NCI-H1417 (cell line): ENCODE measurements at regions not wholly inside any gene's neighbourhood (a gene's known extent, or its start where the extent isn't known, plus 50 kb on each side); places are given as distances from the start of the nearest gene placed in this dataset.
"Not testable (repeated sequence)": the region's sequence is repeated elsewhere in the genome, so short reads cannot be mapped to it uniquely, and the experiment has no call there.

Experiments used
- DNase-seq, 3 experiments: peaks; one replicate each; lab custom pipeline; 2025; lab: John Stamatoyannopoulos, UW

DNA sequence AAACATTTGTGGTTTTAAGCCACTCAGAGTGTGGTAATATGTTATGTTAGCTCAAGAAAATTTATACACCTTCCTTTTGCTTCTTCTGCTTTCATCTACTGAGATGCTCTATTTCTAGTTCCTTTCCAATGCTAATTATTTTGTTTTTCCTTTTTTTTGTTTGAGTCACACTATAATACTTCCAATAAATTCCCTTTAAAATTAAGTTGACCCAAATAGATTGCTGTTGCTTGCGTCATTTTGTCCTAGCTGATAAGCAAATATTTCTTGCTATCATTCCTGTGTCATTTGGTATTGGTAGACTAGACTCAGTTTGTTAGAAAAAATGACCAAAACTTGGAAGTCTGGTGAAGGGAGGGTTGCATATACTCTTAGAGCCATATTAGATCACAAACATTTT, 437.0 kb upstream of the CNTN6 start:
- DNase-seq, result no peak

DNA sequence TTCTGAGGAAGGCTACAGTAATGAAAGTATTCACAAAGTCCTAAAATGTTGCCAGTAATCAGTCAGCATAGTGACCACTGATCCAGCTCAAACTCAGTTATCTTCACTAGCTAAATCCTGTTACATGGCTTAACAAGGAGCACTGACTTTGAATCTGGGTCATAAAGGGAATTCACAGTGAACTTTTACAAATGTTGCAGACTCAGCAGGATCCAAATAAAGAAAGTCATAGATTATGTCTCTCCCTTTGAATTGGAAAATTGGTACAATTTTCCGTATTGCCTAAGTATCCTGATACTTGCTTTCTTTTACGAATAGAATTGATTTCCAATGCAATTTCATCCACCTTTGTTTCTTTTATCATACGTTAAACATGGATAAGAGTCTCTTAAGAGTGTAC, 431.5 kb upstream of the CNTN6 start:
- DNase-seq, result peak in 1 of 3 experiments; percentile 12

DNA sequence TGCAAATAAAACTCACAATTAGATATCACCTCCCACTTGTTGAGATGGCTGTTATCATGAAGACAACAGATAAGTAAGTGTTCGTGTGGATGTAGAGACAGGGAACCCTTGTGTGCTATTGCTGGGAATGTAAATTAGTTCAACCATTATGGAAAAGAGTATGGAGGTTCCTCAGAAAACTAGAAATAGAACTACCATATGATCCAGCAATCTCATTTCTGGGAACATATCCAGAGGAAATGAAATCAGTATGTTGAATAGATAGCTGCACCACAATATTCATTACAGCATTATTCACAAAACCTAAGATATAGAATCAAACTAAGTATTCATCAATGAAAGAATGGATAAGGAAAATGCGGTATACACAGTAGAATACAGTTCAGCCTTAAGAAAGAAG, 418.7 kb upstream of the CNTN6 start:
- no peak for DNase-seq

DNA sequence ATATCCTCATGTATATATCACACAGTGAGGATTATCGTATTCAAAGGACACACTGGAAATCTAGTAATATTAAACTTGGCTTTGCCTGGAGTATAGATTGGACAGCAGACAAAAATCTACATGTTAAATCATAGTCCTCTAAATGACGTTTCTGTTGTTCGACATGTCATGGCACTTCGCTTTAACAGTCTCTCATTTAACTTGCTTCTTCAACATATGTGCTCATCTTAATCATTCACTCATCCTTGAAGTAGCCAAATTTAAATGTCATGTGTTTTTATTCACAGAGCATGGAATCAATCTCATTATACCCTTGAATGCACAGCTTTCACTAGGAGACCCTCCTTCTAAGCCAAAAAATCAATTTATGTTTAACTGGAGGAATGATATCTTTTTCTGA, 417.0 kb upstream of the CNTN6 start:
- DNase-seq, result no peak

DNA sequence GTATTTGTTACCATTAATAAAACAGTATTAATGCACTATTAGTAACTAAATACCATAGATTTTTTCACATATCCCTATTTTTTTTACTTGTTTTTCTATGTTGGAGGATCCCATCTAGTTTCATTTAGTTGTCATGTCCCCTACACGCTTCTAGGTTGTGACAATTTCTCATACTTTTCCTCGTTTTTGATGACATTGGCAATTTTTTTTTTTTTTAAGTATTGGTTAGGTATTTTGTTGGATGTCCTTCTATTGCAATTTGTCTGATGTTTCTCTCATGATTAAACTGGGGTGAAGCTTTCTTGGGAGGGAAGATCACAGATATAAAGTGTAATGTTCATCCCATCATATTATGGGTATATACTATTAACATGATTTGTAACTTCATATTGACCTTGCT, 409.1 kb upstream of the CNTN6 start:
- no peak for DNase-seq

DNA sequence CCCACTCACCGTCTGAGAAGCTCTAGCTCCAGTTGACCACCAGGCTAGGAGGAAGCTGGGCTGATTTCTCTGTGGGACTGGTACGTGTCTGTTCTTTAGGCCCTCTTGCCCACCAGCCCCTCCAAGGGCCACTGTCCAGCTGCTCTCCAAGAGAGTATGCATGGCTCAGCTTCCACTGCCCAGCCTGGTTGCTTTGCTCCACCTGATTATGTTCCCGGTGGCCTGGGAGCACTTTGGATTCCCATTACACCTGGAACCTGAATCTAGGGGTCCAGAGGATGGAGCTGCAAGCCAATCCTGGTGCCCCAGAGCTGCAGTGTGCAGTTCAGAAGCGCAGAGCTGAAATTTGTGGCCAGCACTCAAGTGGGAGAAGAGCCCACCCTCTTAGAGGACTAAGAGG, 402.1 kb upstream of the CNTN6 start:
- DNase-seq, result no peak

DNA sequence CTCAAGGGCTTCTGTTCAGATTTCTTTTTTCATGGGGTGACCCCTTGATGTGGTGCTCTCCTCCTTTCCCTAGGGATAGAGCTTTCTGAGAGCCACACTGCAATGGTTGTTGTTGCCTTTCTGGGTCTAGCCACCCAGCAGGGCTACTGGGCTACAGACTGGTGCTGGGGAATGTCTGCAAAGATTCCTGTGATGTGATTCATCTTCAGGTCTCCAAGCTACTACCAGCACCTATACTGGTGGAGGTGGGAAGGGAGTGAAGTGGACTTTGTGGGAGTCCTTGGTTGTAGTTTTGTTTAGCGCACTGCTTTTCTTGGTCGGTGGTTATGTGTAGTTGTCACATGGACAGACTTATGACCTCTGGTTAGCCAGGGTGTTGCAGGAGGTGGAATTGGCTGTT, 392.3 kb upstream of the CNTN6 start:
- no peak for DNase-seq

DNA sequence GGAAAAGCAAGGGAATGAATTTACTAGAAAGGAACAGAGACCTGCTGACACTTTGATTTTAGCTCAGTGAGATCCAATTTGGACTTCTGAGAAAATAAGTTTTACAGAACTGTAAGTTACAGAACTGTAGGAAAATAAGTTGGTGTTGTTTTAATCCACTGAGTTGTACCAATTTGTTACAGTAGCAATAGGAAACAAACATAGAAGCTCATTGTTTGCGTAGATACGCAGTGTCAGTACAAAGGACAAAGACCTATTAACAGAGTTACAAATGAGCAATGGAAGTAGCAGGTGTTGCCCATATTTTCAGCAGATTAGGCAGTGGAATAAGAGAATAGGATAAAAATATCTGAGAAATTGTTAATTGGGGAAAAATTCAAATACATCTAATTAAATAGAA, 385.8 kb upstream of the CNTN6 start:
- DNase-seq, result no peak

DNA sequence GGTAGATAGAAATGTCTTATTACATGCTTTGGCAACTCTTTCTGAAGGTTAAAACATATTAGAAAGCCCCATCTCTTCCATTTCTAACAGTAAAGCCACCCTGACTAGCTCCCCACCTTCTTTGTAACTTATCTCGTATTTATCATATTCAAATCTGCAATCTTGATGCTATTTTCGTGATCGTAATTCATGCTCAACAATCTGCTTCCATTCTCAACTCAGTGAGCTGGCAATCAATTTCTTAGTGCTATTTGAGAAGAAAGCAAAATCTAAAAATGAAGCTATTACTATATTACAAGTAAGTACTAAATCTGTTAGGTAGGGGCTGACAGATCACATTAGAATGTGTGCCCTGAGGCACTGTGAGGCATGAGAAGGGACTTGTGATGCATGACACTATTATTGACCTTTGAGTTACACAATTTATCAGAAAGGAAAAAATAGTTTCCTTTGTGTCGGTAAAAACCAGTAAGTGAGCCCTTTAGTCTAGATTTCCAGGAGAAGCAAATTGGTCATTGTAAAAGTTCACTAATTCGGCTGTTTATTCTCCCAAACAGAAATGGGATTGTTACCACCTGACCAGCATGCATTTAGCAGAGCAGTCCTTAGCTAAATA, 379.7 kb upstream of the CNTN6 start:
- peak in 1 of 3 experiments; percentile 13 for DNase-seq

DNA sequence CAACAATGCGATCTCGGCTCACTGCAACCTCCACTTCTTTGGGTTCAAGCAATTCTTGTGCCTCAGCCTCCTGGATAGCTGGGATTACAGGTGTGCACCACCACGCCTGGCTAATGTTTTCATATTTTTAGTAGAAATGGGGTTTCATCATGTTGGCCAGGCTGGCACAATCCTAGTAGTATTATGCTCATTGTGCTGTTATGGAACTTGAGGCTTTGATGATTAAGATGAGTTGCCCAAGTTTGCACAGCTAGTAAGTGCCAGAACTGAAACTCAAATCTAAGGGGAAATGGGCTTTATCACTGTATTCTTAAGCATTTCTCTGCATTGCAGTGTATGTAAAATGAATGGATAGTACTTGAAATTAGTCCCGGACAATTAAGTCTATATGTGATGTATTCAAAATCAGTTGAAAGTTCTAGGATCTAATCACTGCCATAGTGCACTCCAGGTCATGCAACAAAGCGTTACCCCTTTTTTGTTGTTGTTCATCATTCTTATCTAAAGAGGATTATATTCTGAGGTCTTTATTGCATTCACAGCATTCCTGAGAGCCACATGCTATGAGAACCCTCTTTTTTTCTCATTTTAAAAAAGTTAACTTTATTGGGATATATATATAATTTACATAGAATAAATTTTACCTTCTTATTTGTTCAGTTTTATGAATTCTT, 378.7 kb upstream of the CNTN6 start:
- no peak for DNase-seq

DNA sequence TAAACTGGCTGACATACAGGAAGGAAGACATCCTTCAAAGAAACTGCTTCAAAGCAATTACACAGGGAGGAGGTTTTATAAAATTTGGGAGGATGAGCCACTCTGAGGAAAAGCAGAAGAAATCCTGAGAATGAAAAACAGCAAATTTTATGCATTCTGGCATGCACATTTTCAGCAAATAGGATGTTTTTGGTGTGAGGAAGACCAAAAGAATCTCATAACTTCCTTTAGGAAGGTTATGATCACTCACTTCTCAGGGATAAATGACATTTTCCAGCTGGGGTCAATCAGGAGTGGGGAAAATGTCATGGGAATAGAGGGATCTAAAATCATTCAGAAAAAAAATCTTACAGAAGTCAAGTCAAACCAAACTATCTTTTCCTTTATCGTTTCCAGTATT, 371.7 kb upstream of the CNTN6 start:
- no peak for DNase-seq

DNA sequence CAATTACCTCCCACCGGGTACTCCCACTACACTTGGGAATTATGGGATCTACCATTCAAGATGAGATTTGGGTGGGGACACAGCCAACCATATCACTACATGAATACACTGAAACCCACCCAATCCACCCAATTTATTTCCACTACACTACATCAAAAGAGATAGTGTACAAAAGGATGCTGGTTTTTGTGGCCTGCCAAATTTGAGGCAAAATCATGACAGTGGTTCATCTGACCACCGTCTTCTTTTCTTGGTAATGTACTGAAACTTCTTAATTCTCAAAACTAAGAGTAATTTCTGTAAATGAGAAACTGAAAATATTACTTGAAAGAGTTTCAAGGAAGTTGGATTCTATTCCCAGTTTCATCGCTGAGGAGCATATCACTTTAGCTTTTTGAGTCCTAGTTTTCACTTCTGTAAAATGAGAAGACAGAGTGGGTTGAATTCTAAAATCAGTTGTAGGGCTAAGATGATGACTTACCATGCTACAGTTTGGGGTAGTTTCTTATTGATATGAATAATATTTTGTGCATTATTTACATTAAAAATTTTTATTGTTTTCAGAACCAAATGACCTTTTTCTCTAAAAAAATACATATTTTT, 360.4 kb upstream of the CNTN6 start:
- no peak for DNase-seq

DNA sequence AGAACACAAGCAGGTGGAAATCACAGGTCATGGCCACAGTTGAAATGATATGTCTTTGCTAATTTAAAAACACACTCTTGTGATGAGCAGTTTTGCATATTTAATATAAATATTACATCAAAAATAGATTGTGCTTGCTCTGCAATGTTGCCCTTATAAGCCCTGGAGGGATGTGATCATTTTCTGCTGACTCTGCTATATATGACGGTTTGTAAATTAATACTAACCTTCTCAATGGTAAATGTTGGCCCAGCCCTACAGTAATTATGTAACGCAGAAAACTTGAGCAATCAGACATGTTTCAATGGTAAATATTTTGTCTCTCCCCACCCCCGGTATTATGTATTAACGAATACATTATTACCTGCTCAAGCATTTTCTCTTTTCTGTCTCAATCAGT, 359.5 kb upstream of the CNTN6 start:
- peak in 1 of 3 experiments; percentile 10 for DNase-seq

DNA sequence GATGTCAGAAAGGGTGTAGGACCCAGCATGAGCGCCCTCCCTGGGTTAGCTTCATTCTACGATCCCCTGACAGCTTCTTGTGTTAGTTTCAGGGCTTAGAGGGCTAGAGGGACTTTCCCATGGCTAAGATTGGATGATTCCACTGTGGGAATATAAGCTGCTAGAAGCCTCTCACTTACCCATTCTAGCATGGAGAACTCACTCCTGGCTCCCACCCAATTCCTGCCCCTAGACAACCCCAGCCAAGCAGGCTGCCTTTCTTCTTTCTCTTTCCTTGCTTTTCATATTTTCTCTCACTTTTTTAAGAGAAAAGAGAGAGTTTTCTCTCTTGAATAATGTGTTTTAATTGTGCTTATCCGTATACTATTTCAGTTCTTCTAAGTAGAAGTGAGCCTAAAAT, 335.1 kb upstream of the CNTN6 start:
- no peak for DNase-seq

DNA sequence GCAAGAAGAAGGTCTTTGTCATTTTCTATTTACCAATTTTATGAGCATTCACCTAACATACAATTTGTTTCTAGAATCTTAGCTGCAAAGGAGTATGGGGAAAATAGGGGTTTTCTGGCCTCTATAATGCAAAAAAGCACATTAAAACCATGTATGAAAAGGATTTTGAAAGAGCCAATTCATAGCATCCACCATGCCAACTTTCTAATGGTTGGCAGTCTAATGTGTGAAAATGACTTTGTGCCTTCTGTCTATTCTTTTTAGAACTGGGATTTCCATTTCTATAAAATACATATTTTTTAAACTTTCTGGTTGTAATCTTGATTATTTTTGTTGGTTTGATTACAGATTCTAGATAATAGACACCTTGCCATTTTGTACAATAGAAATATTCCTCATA, 333.7 kb upstream of the CNTN6 start:
- no peak for DNase-seq

DNA sequence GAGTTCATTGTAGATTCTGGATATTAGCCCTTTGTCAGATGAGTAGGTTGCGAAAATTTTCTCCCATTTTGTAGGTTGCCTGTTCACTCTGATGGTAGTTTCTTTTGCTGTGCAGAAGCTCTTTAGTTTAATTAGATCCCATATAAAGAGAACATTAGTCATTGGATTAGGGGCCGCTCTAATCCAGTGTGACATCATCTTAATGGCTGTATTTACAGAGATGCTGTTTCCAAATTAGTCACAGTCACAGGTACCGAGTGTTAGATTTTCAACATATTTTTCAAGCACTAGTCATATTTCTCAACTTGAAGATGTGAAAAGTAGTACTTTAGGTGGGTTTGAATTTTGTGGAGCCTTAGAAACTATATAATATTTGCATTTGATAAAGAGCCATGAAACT, 319.4 kb upstream of the CNTN6 start:
- not testable (repeated sequence) for DNase-seq

DNA sequence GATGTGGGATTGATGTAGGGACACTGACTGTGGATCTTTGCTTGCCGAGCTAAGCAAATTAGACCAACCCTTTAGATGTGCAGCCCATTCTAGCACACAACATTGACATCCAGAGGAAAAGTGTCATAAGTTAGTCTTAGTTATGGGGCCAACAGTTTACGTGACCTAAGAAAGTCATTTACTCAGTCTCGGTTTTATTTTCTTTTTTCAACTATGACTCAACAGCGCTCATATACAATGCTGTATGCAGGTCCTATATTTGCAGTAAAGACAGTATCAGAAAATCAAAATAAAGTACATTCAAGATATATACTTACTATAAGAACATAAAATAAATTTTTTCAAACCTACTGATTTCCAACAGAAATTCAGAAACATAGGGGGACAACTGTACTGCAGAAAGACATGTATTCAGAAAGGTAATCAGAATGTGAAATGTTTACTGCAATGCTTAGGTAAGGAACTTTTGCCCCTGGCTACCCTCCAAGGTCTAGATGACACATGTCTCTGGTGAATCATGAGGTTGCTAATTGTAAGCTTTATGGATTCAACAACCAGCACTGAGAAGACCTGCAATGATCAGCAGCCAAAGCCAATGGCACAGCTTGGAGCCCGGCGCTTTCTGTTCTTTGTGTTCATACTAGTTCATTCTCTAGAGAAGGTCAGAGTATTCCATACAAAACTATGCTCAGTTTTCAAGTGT, 317.5 kb upstream of the CNTN6 start:
- no peak for DNase-seq

DNA sequence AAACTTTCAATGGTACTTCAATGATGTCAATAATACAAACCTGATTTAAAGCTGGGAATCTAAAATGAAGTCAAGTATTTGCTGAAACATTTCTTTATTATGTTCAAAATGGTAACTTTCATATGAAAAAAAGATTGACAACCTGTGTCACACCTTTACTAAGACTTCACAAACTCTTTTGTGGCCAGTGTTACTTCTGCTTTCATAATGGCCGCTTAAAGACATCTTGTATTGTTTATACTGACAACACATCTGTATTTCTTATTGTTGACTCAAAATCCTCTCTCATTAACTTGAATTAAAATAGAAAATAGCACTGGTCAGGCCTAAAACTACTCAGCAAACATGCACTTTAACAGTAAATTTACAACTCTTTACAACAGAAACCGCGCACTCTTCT, 312.3 kb upstream of the CNTN6 start:
- DNase-seq, result no peak

DNA sequence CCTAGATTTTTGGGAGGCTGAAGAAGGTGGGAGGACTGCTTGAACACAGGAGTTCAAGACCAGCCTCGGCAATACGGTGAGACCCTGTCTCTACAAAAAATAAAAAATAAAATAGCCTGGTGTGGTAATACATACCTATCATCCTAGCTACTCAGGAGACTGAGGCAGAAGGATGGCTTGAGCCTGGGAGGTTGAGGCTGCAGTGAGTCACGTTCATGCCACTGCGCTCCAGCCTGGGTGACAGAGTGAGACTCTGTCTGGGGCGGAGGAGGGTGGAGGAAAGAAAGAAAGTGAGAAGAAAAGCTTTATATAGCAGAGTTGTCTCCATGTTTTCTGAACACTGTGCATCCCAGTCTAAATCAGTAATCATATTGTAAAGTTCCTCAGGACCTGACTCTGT, 301.4 kb upstream of the CNTN6 start:
- no peak for DNase-seq

DNA sequence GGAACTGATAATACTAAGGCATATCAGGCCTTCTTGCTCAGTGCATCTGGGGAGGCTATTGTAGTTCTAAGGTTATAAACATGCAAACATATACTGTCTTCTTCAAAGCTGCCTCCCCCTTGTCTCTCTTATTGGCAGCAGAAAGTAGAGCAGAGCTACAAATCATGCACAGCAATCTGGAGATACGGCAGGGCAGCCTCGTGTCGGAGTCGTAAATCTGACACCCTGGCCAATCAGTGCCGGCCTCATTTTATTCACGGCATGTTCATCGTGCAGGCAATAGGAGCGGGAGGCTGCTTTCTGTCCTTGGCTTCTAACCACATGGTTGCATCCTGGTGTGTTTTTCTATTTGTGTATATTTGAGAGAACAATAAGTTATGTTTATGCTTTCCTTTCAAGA, 300.2 kb upstream of the CNTN6 start:
- DNase-seq, result no peak

DNA sequence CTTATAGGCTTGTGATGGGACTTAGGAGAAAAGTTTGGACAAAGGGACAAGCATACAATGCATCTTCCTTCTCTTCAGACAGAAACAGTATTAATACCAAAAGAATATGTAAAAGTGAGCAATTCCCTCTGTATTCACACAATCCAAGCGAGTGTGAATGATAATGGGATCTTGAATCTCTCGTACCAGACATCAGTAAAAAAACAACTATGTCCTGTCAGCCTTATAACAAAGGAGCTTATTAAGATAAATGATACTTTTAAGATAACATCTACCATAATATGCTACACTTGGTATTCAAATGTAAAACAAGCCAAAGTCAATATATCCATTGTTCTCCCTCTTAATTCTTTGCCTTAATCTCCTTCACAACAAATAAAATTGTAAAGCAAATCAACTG, 288.6 kb upstream of the CNTN6 start:
- peak in 1 of 3 experiments; percentile 2 for DNase-seq

DNA sequence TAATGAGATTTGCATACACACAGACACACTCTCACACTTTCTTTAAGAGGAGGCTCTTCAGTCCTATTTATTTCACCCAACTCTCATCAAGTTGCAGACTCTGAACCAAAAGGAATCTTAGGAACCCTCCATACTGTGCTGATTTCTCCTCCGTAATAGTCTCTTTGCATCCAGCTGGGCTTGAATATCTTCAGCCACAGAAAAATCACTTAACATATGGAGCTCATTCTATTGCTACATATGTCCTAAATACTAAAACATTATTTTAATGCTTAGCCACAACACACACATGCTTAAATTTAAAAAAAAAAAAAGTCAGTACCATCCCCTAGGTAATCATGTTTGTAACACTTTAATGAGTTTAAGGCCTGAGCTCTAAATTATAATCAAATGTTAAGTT, 287.5 kb upstream of the CNTN6 start:
- DNase-seq, result no peak

DNA sequence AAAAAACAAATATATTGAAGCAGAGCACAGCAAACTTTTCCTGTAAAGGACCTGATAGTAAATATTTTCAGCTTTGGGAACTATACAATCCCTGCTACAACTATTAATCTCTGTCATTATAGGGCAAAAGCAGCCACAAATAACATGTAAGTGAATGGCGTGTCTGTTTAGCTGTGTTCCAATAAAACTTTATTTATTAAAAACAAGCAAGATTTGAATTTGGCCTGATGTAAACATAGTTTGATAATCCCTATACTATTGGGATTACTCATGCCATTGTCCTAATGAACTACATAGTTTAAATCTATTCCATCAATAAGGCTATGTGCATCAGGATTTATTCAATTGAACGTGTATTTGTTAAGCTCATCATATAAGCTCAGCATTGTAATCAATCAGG, 286.8 kb upstream of the CNTN6 start:
- no peak for DNase-seq
